Cardiac septum (tissue), 1 donor: ENCODE measurements at regions not wholly inside any gene's neighbourhood (a gene's known extent, or its start where the extent isn't known, plus 50 kb on each side); places are given as distances from the start of the nearest gene placed in this dataset.

Experiments used
- DNase-seq: peaks from one replicate; pipeline ENCODE4 v3.0.0-alpha.2; 2020; ENCODE audit warnings: low spot score
- intact Hi-C: fragments of 100-400 bp; cut with DNase I; formaldehyde crosslinking; loops from one replicate; pipeline ENCODE4 v1.14.0; 2022
- donor health status: DM: no; HTN: no; CAD: no.

- intact Hi-C loops, result no loop called here
Observed at GRCh38 chr13:107351305-107351704, 783.4 kb upstream of the ARGLU1 start.

DNA sequence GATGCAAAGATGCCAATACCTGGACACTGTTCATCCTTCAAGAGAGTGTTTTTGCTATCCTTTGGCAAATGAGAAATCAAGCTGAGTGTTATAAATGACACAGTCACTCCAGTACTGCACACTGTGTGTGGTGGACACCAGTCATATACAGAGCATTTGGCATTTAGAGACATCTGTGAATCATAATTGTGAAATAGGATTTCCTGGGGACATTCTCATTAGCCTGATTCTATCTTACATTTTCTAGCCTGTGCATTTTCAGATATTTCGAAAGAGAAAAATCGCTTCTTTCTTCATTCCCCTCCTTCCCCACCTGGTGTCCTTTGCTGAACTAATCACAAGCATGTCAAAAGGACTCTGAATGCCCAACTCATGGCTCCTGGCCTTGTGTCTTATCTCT is 781.0 kb upstream of the ARGLU1 start:
- intact Hi-C loops, result no loop called here
- DNase-seq, result no peak

More at GRCh38 chr13:107351305-107351704, 783.4 kb upstream of the ARGLU1 start:
- DNase-seq, result no peak

- intact Hi-C loops, result no loop called here
- DNase-seq, result no peak
Observed at GRCh38 chr13:107348471-107348870, 780.5 kb upstream of the ARGLU1 start.

DNA sequence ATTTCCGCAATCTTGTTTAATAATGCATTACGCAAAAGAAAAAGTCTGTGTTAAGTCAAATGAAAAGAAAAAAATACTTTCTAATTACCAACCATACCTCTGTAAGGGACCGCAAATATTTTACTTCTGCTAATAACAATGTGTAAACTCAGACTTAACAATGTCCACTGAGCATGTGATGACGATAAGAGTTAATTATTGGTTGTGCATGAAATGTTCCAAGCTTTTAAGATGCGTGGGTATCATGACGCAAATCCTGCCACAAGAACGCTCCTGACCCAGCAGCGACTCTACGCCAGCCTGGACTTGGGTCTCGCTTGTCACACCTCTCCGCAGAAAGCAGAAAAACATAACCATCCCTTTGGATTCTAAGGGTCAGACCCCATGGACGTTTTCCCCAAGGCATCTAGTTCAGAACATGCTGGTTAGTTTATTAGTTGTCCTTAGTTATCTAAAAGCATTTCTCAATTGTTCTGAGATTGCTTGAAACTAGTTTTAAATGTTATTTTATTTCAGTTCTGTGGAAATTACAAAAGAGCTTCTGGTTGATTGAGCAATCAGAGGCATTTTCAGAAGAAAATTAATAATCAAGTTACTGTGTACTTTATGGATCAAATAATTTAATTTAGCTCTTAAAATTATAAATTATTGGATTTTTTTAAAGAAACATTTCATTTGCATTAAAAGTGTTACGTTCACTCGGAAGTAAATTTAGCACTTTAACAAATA is 779.9 kb upstream of the ARGLU1 start:
- intact Hi-C loops, result no loop called here
- DNase-seq, result no peak

DNA sequence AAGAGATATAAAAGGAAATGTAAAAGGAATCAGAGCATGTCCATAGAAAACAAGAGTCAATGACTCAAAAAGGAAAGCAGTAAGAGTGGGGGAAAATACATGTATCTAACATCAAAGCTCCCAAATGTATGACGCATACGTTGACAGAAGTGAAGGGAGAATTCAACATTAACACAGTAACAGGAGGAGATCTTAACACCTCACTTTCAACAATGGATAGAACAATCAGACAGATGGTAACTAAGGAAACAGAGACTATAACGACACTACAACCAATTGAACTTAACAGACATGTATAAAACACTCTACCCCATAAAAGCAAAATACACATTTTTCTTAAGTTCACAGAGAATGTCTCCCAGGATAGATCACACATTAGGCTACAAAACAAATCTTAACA is 774.8 kb upstream of the ARGLU1 start:
- intact Hi-C loops, result no loop called here
- no peak for DNase-seq

- intact Hi-C loops, result no loop called here
- no peak for DNase-seq
Observed at GRCh38 chr13:107339209-107339608, 771.3 kb upstream of the ARGLU1 start.

GRCh38 chr13:107332188-107332587 is 764.3 kb upstream of the ARGLU1 start:
- intact Hi-C loops, result no loop called here
- DNase-seq, result no peak

DNA sequence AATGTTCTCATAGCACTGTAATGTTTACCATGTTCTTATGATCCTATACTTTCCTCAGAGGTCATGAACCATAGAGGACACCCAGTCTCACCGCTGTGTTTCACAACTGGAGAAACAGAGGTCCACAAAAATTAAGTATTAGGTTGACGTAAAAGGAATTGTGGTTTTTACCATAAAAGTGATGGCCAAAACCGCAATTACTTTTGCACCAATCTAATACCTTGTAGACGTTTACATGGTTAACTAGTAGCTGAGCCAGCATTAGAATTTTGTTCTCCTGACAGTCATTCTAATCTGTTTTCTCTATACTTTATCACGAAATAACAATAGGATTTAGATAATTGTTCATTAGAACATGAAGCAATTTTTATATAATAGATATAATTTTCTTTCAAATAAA is 763.4 kb upstream of the ARGLU1 start:
- intact Hi-C loops, result no loop called here
- DNase-seq, result no peak

GRCh38 chr13:107330484-107330883 is 762.5 kb upstream of the ARGLU1 start:
- DNase-seq, result no peak
- intact Hi-C loops, result no loop called here

DNA sequence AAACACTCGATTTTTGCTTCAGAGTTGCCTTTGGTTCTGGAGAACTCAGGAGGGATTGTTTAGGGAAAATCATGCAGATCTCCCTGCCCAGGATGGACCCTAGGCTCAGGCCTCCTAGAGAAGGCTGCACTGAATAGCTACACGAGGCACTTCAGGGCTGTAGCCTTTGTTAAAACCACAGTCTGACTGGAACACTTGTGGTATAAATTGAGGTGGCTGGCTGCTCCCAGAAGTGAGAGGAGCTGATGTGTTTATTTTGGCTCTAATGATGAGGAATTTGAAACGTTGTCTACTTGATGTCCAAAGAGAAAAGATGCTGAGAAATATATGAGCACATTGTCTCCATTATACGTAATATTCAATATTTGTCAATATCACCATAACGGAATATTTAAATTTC is 762.1 kb upstream of the ARGLU1 start:
- intact Hi-C loops, result no loop called here

DNA sequence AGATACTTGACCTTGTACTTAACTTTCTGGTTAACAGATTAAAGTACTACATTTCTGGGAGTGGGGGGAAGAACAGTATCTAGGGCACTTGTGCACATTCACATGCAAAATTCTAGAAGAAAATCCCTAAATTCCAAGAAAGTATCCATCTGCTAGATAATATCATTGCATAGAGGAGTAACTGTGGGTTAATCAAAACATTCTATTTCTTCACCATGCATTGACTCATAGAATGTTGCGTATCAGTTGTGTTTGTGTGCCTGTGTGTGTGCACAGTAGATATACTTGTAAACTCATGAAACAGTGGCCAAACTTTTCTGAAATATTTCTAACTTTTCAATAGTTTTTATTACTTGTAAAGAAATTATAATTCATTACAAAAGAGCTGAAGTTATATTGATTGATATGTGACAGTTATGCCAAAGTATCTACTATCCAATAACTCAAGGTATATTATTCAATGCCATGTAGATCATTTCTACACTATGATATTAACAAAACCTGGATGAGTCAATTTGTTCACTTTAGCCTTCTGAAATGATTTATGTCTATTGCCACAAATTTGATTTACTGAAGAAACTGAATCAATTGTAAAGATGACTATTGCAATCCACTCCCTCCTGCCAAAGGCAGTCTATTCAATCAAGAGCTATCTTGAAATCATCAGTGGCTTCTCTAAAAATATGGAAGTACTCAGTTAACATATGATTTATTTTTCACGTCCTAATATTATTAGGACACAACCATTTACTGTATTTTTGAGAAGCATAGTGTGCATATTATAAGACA is 756.7 kb upstream of the ARGLU1 start:
- intact Hi-C loops, result no loop called here
- no peak for DNase-seq

More for the DNA sequence above, 762.1 kb upstream of the ARGLU1 start:
- no peak for DNase-seq

- intact Hi-C loops, result no loop called here
- no peak for DNase-seq
Observed at GRCh38 chr13:107322228-107322627, 754.3 kb upstream of the ARGLU1 start.

DNA sequence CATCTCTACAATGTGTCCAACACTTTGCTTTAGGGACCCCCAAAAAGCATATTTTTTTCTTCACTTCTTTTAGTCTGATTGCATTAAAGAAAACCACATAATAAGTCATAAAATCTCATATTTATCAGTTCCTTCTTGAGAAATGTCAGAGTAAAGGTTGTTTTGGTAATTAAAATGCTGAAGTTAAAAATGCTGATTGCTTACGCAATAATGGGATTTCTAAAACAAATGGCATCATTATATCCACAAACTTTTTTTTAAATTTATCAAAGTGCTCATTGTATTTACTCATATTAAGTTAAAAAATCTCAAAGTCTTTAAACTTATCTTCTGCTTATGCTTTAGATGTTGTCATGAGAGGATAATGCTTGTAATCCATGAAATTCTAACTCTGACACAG is 737.2 kb upstream of the ARGLU1 start:
- intact Hi-C loops, result no loop called here
- no peak for DNase-seq

DNA sequence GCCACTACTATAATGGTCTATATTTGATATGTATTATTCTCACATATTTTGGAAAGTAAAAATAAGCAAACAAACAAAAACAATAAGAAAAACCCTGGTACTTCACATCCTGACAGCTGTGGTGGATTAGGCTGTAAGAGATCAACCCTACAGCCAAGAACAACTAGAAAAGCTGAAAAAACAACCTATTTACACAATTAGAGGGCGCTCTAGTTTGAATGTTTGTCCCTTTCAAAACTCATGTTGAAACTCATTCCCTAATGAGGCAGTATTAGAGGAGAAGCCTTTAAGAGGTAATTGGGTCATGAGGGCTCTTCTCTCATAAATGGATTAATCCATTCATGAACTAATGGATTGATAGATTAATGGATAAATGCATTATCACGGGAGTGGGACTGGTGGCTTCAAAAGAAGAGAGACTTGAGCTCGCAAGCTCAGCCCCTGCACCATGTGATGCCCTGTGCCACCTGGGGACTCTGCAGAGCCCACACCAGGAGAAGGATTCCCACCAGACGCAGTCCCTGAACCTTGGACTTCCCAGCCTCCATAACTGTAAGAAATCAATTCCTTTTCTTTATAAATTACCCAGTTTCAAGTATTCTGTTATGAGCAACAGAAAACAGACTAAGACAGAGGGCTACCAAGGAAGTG is 733.9 kb upstream of the ARGLU1 start:
- no peak for DNase-seq
- intact Hi-C loops, result no loop called here

DNA sequence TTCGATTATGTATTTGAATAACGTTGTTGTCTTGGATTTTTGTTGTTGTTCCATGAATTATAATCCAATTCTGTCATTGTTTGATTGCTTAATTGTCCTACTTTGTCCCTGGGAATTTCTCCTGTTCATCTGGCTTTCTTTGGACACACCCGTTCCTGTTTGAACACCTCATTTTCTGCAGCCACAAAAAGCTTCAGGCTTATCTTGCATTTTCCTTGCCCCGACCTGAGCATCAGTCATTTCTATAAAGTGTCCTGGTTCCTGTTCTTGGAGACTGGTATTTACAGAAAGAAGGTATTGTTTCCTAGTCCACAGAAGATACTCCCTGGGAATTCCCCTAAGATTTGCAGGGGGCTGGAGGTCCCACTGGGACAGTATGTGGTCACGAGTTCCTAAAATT is 731.8 kb upstream of the ARGLU1 start:
- no peak for DNase-seq
- intact Hi-C loops, result no loop called here

DNA sequence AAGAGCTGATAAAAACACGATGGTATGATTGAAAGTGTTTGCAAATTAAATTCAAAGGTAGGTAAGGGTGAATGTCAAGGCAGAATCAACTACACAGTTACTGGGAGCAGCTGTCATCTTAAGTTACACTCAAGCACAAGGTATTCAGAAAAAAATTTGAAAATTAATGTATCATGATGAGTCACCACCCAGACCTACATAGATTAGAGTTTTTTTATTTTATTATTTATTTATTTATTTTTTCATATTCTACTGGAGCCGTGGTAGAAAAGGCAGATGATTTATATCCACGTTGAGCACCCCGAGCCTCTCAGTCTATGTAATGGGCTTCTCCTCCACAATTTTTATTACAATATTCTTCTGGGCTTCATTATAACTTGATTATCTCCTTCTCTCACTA is 728.9 kb upstream of the ARGLU1 start:
- DNase-seq, result no peak
- intact Hi-C loops, result no loop called here

DNA sequence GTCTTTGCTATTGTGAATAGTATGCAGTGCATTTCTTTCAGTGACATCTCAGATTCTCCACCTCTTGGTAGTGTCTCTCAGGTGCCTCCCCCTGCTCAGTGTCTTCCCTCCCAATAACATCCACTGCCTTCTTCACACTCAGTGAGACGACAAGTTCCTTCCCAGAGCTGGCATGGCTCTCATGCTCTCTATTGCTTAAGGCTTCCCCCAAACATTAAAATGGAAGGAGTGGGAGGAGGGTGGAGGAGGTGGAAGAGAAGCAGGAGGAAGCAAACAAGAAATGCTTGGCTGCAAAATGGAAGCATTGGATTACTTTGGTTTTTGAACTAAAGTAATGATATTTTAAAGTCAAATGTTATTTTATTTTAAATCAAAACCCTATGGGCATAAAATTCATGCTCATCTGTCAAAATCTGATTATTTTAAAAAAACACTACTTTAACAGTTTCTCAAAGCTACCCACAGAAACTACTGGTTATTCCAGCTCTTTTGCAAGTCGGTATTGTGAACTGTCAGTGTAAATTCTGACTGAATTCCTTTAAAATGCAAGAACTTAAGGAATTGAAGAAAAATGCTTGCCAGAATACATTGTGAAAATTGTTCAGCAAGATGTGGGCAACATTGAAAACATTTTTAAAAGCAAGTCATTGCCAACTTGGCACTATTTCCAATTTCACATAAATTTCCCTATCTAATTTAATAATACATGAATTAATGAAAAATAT is 727.6 kb upstream of the ARGLU1 start:
- DNase-seq, result no peak
- intact Hi-C loops, result no loop called here

DNA sequence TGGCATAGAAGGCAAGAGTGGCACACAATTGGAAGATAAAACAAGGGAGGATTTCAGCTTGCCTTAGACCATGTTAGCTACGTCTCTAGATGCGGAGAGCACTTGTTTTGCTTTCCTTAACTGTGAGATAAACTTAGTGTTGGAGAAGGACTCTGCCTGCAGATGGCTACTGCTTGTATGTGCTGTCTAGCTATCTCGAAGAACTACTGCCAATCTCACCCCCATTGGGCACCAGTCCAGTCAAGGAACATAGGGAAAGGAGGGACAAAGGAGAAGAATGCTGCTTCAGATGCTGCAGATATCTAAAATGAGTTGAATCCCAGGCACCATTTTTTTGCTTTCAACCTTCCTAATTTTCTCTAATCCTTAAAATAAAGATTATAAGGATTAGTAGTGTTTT is 726.0 kb upstream of the ARGLU1 start:
- intact Hi-C loops, result no loop called here
- DNase-seq, result no peak

- no peak for DNase-seq
- intact Hi-C loops, result no loop called here
Observed at GRCh38 chr13:107291875-107292274, 723.9 kb upstream of the ARGLU1 start.

DNA sequence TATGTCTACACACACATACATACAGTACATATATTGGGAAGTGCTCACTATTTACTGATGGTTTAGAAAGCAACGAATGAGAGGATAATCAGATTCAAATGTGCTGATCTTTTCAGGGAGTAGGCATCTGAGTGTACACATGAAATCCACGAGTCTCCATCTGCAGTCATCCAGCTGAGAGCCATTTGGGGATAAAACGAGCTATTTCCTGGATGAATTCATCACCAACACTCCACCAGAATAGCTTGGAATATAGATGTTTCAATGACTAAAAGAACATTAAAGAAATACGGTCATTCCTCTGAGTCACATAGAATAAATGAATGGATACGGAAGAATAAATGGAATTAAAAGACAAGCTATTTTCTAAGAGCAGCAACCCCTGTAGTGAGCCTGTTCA is 721.6 kb upstream of the ARGLU1 start:
- DNase-seq, result no peak
- intact Hi-C loops, result no loop called here
